Lower lobe of right lung (tissue), 2 donors: ENCODE measurements at regions not wholly inside any gene's neighbourhood (a gene's known extent, or its start where the extent isn't known, plus 50 kb on each side); places are given as distances from the start of the nearest gene placed in this dataset.
A peak's percentile ranks its signal among the peaks of the same experiment; 100 is the strongest.

ENCODE experiments used
- ATAC-seq, 2 donors: fragments of 200-7000 bp; cut with Tn5 transposase; one replicate each; pipeline ENCODE4 v1.9.1; 2020 to 2022; ENCODE audit warnings: mild to moderate bottlenecking in 2 of 2, moderate library complexity in 2 of 2
- DNase-seq: peaks from one replicate; pipeline ENCODE4 v3.0.0-alpha.2; 2020
- H3K27ac ChIP-seq: fragments of 200-600 bp; one replicate; pipeline ENCODE4 v1.8.0; 2022
- H3K27me3 ChIP-seq: fragments of 200-600 bp; one replicate; pipeline ENCODE4 v1.8.0; 2022; ENCODE audit warnings: low read depth
- H3K36me3 ChIP-seq: fragments of 200-600 bp; one replicate; pipeline ENCODE4 v1.8.0; 2022; ENCODE audit warnings: mild to moderate bottlenecking
- H3K4me1 ChIP-seq: fragments of 200-600 bp; one replicate; pipeline ENCODE4 v1.8.0; 2022
- H3K4me3 ChIP-seq: fragments of 200-600 bp; one replicate; pipeline ENCODE4 v1.8.0; 2022; ENCODE audit warnings: mild to moderate bottlenecking
- H3K9me3 ChIP-seq: fragments of 200-600 bp; one replicate; pipeline ENCODE4 v1.8.0; 2022
- intact Hi-C: fragments of 100-400 bp; cut with DNase I; formaldehyde crosslinking; loops from one replicate; pipeline ENCODE4 v1.11.0; 2022
- TF ChIP-seq, protein P1 (sequence below): fragments of 200-600 bp; IDR thresholded peaks from one replicate; pipeline ENCODE4 v1.8.0; 2022; ENCODE audit warnings: antibody characterized with exemption, mild to moderate bottlenecking
- donor health status: DM: no; HTN: yes; CAD: no; lungs with severe emphysema.

DNA sequence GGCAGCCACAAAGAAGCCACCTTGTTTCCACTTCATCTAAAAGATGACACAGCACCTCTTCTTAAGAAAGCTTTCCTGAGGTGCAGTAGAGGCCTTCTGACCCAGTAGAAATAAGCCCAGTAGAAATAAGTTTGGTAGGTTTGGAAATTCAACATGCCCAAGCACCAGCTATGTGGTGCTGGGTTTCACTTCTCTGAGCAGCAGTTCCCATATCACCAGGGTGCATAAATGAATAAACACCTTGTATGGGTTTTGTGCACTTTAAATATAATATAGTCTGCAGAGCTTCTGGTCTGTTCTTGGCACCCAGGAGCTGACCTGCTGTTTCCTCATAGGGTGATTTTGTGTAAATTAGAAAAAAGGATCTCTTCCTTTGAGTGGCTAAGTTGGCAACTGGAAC is 492.4 kb upstream of the SORCS1 start:
- intact Hi-C loops: no loop called here
- DNase-seq: no peak
- TF ChIP-seq, protein P1, sequence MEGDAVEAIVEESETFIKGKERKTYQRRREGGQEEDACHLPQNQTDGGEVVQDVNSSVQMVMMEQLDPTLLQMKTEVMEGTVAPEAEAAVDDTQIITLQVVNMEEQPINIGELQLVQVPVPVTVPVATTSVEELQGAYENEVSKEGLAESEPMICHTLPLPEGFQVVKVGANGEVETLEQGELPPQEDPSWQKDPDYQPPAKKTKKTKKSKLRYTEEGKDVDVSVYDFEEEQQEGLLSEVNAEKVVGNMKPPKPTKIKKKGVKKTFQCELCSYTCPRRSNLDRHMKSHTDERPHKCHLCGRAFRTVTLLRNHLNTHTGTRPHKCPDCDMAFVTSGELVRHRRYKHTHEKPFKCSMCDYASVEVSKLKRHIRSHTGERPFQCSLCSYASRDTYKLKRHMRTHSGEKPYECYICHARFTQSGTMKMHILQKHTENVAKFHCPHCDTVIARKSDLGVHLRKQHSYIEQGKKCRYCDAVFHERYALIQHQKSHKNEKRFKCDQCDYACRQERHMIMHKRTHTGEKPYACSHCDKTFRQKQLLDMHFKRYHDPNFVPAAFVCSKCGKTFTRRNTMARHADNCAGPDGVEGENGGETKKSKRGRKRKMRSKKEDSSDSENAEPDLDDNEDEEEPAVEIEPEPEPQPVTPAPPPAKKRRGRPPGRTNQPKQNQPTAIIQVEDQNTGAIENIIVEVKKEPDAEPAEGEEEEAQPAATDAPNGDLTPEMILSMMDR: no peak
- no peak overlapping the region for H3K27ac ChIP-seq
- no peaks in the 10 kb centered on the region for H3K36me3 ChIP-seq
- no peak overlapping the region for H3K4me3 ChIP-seq
- H3K4me1 ChIP-seq: no peaks in the 10 kb centered on the region
- no peak for ATAC-seq
- H3K27me3 ChIP-seq: no peaks in the 10 kb centered on the region
- H3K9me3 ChIP-seq: no peaks in the 10 kb centered on the region

DNA sequence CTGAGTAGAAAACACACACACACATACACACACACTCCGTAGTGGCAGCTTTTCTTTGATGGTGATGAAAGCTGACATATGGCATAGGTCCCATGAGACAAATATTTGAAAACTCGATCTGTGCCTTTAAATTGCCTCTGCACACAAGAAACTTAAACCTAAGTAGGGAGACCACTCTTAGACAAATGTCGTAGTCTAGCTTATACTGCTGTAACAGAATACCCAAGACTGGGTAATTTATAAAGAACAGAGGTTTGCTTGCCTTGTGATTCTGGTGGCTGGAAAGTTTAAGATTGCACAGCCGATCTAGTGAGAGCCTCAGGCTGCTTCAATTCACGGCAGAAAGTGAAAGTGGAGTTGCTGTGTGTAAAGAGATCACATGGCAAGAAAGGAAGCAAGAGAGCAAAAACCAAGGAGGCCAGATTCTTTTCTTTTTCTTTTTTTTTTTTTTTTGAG is 489.4 kb upstream of the SORCS1 start:
- TF ChIP-seq, protein P1: no peak
- peak overlapping the region; percentile 41 for H3K4me3 ChIP-seq
- intact Hi-C loops: no loop called here
- ATAC-seq: peak; percentile 78 to 85
- no peaks in the 10 kb centered on the region for H3K36me3 ChIP-seq
- DNase-seq: no peak
- no peaks in the 10 kb centered on the region for H3K27me3 ChIP-seq
- no peaks in the 10 kb centered on the region for H3K9me3 ChIP-seq
- H3K4me1 ChIP-seq: no peaks in the 10 kb centered on the region
- peak overlapping the region; percentile 47 for H3K27ac ChIP-seq

DNA sequence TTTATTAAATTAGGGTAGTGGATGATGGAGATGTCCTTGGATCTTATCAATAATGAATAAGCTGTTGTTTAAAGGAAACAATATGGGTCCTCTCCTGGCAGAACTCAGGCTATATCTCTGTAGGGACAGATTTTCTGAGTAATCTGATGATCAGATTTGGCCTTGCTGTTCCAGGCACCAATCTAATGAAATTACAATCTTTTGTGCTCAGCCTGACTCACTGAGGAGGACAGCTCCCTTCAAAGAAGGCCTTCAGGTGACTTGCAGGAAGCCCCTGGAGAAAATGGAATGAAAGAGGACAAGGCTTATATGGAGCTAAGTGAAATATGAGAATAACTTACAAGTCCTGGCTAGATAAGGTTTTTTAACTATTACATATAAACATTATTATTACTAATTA is 486.4 kb upstream of the SORCS1 start:
- DNase-seq (no peak), ATAC-seq (no peak)
- Histone ChIP-seq H3K27me3 (no peaks in the 10 kb centered on the region), H3K4me3 (no peak overlapping the region), H3K27ac (no peak overlapping the region), H3K36me3 (no peaks in the 10 kb centered on the region), H3K9me3 (no peaks in the 10 kb centered on the region), H3K4me1 (no peaks in the 10 kb centered on the region)
- TF ChIP-seq, protein P1: no peak
- intact Hi-C loops: no loop called here

DNA sequence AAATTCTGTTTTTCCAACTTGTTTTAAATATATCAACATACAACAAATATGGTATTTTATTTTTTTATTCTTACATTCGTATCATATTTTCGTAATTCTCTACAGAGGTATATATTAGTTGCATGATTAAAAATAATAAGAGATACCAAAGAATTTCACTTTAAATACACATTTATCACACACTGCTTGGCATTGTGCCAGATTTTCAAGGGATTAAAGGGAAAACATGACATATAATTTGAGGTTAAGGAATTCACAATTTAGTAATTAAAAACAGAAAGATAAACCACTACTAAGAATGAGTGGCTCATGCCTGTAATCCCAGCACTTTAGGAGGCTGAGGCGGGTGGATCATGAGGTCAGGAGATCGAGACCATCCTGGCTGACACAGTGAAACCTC is 484.7 kb upstream of the SORCS1 start:
- H3K4me1 ChIP-seq: no peaks in the 10 kb centered on the region
- ATAC-seq (no peak), DNase-seq (no peak)
- no peaks in the 10 kb centered on the region for H3K36me3 ChIP-seq
- no peaks in the 10 kb centered on the region for H3K27me3 ChIP-seq
- TF ChIP-seq, protein P1: no peak
- no peak overlapping the region for H3K27ac ChIP-seq
- intact Hi-C loops: no loop called here
- no peak overlapping the region for H3K4me3 ChIP-seq
- H3K9me3 ChIP-seq: no peaks in the 10 kb centered on the region

DNA sequence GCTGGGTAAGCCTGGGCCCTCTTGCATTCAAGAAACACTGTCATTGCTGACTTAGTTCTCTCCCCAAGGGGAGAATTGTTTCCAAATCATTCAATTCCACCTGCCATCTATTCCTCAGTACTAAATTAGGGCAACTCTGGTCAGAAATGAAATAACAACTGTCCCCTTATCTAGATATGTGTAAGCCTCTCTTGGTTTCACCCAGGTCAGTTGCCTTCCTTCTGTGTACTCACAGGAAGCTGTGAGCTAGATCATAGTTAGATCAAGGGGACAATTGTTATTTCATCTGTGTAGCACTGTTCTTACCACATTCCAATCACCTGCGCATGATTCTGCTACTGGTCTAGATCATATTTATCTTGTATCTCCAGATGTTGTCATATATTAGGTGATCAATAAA is 483.0 kb upstream of the SORCS1 start:
- DNase-seq: no peak
- Histone ChIP-seq H3K27me3 (no peaks in the 10 kb centered on the region), H3K4me1 (no peaks in the 10 kb centered on the region), H3K4me3 (no peak overlapping the region), H3K9me3 (no peaks in the 10 kb centered on the region), H3K36me3 (no peaks in the 10 kb centered on the region), H3K27ac (no peak overlapping the region)
- no peak for ATAC-seq
- TF ChIP-seq, protein P1: no peak
- intact Hi-C loops: no loop called here

DNA sequence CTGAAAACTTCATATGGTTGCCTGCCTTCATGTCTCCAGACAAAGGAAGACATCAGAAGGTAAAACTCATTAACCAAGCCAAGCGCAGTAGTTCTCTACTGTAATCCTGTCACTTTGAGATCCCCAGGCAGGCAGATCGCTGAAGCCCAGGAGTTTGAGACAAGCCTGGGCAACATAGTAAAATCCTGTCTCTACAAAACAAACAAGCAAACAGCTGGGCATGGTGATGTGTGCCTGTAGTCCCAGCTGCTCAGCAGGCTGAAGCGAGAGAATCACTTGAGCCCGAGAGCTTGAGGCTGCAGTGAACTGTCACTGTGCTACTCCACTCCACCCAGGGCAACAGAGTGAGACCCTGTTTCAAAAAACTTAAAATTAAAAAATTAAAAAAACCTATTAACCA is 467.4 kb upstream of the SORCS1 start:
- no peak for ATAC-seq
- Histone ChIP-seq H3K36me3 (no peaks in the 10 kb centered on the region), H3K4me3 (no peak overlapping the region), H3K4me1 (no peaks in the 10 kb centered on the region), H3K9me3 (no peaks in the 10 kb centered on the region), H3K27me3 (no peaks in the 10 kb centered on the region), H3K27ac (no peak overlapping the region)
- TF ChIP-seq, protein P1: no peak
- intact Hi-C loops: no loop called here
- no peak for DNase-seq
